ENCODE measurements at regions not wholly inside any gene's neighbourhood (a gene's known extent, or its start where the extent isn't known, plus 50 kb on each side); places are given as distances from the start of the nearest gene placed in this dataset.

- no peak for TF ChIP-seq TEAD4 (IDR thresholded peaks at IDR 0.05)
- TF ChIP-seq CEBPB (IDR thresholded peaks at IDR 0.05): no peak
- no peak for TF ChIP-seq NFIC (IDR thresholded peaks at IDR 0.05)
- TF ChIP-seq YY1 (IDR thresholded peaks at IDR 0.05; ENCODE audit: low read depth): no peak
- no peak for TF ChIP-seq FOXM1 (IDR thresholded peaks at IDR 0.05; ENCODE audit: borderline replicate concordance, low read depth)
- TF ChIP-seq RAD21 (IDR thresholded peaks at IDR 0.05; ENCODE audit: low read depth): no peak
- no peak for TF ChIP-seq EGR1 (IDR thresholded peaks at IDR 0.05)
- TF ChIP-seq ZBTB7A (IDR thresholded peaks at IDR 0.05; ENCODE audit: low read depth): no peak
- TF ChIP-seq MAX (IDR thresholded peaks at IDR 0.05): no peak
- TF ChIP-seq USF1 (IDR thresholded peaks at IDR 0.05): no peak
- no peak for TF ChIP-seq TAF1 (IDR thresholded peaks at IDR 0.05; ENCODE audit: low read depth)
- TF ChIP-seq REST (IDR thresholded peaks at IDR 0.05; ENCODE audit: low read depth): no peak
- TF ChIP-seq CREB1 (IDR thresholded peaks at IDR 0.05; ENCODE audit: low read depth): no peak
- TF ChIP-seq EP300 (IDR thresholded peaks at IDR 0.05; ENCODE audit: borderline replicate concordance): no peak
- no peak for TF ChIP-seq TCF12 (IDR thresholded peaks at IDR 0.05; ENCODE audit: low read depth)
Observed at GRCh38 chr10:28478646-28479045, 54.3 kb upstream of the WAC start.

GRCh38 chr10:28479425-28479865 lies 53.5 kb upstream of the WAC start:
- TF ChIP-seq FOXM1 (IDR thresholded peaks at IDR 0.05; ENCODE audit: borderline replicate concordance, low read depth) (no peak), REST (IDR thresholded peaks at IDR 0.05; ENCODE audit: low read depth) (no peak), RAD21 (IDR thresholded peaks at IDR 0.05; ENCODE audit: low read depth) (no peak), TCF12 (IDR thresholded peaks at IDR 0.05; ENCODE audit: low read depth) (no peak), NFIC (IDR thresholded peaks at IDR 0.05) (no peak), ZBTB7A (IDR thresholded peaks at IDR 0.05; ENCODE audit: low read depth) (no peak), TAF1 (IDR thresholded peaks at IDR 0.05; ENCODE audit: low read depth) (no peak), CEBPB (IDR thresholded peaks at IDR 0.05) (no peak), EP300 (IDR thresholded peaks at IDR 0.05; ENCODE audit: borderline replicate concordance) (no peak), USF1 (IDR thresholded peaks at IDR 0.05) (no peak), TEAD4 (IDR thresholded peaks at IDR 0.05) (no peak), CREB1 (IDR thresholded peaks at IDR 0.05; ENCODE audit: low read depth) (no peak), YY1 (IDR thresholded peaks at IDR 0.05; ENCODE audit: low read depth) (no peak), EGR1 (IDR thresholded peaks at IDR 0.05) (no peak), MAX (IDR thresholded peaks at IDR 0.05) (no peak)

- TF ChIP-seq EP300 (IDR thresholded peaks at IDR 0.05; ENCODE audit: borderline replicate concordance) (no peak), RAD21 (IDR thresholded peaks at IDR 0.05; ENCODE audit: low read depth) (no peak), TEAD4 (IDR thresholded peaks at IDR 0.05) (no peak), USF1 (IDR thresholded peaks at IDR 0.05) (no peak), CREB1 (IDR thresholded peaks at IDR 0.05; ENCODE audit: low read depth) (no peak), FOXM1 (IDR thresholded peaks at IDR 0.05; ENCODE audit: borderline replicate concordance, low read depth) (no peak), ZBTB7A (IDR thresholded peaks at IDR 0.05; ENCODE audit: low read depth) (no peak), MAX (IDR thresholded peaks at IDR 0.05) (no peak)
Observed at GRCh38 chr10:28479927-28480627, 52.8 kb upstream of the WAC start.

GRCh38 chr10:28480628-28480965 lies 52.3 kb upstream of the WAC start:
- TF ChIP-seq YY1 (IDR thresholded peaks at IDR 0.05; ENCODE audit: low read depth): no peak
- no peak for TF ChIP-seq USF1 (IDR thresholded peaks at IDR 0.05)
- TF ChIP-seq MAX (IDR thresholded peaks at IDR 0.05): no peak
- no peak for TF ChIP-seq FOXM1 (IDR thresholded peaks at IDR 0.05; ENCODE audit: borderline replicate concordance, low read depth)
- TF ChIP-seq EP300 (IDR thresholded peaks at IDR 0.05; ENCODE audit: borderline replicate concordance): no peak
- no peak for TF ChIP-seq CEBPB (IDR thresholded peaks at IDR 0.05)
- TF ChIP-seq TAF1 (IDR thresholded peaks at IDR 0.05; ENCODE audit: low read depth): no peak

All from Ishikawa (cell line).